HG02938 (cell line): ENCODE measurements at regions not wholly inside any gene's neighbourhood (a gene's known extent, or its start where the extent isn't known, plus 50 kb on each side); places are given as distances from the start of the nearest gene placed in this dataset.

Experiments
- ATAC-seq: cut with Tn5 transposase; IDR thresholded peaks from one replicate; pipeline ENCODE4 v1.9.1; 2021; ENCODE audit warnings: mild to moderate bottlenecking, moderate library complexity; ENCODE audit not compliant: unreplicated experiment

- ATAC-seq: no peak
Measured at GRCh38 chr2:217260441-217261115, 400.7 kb upstream of the TNP1 start.

- no peak for ATAC-seq
Measured at GRCh38 chr2:217258170-217258569, 398.3 kb upstream of the TNP1 start.

GRCh38 chr2:217256251-217256650 is 396.4 kb upstream of the TNP1 start:
- ATAC-seq: no peak

- no peak for ATAC-seq
Measured at GRCh38 chr2:217254111-217254510, 394.2 kb upstream of the TNP1 start.

- no peak for ATAC-seq
Measured at GRCh38 chr2:217252181-217252580, 392.3 kb upstream of the TNP1 start.

GRCh38 chr2:217250013-217250524 is 390.2 kb upstream of the TNP1 start:
- no peak for ATAC-seq

- no peak for ATAC-seq
Measured at GRCh38 chr2:217249121-217250012, 389.5 kb upstream of the TNP1 start.

- peak; percentile 99 for ATAC-seq
Measured at GRCh38 chr2:217248312-217248935, 388.6 kb upstream of the TNP1 start.

GRCh38 chr2:217247476-217247875 is 387.6 kb upstream of the TNP1 start:
- ATAC-seq: no peak

- ATAC-seq: no peak
Measured at GRCh38 chr2:217246108-217246507, 386.2 kb upstream of the TNP1 start.

- no peak for ATAC-seq
Measured at GRCh38 chr2:217244815-217245214, 385.0 kb upstream of the TNP1 start.

- ATAC-seq: no peak
Measured at GRCh38 chr2:217242947-217243346, 383.1 kb upstream of the TNP1 start.

GRCh38 chr2:217231724-217232123 is 371.9 kb upstream of the TNP1 start:
- no peak for ATAC-seq

- no peak for ATAC-seq
Measured at GRCh38 chr2:217231212-217231611, 371.3 kb upstream of the TNP1 start.

- no peak for ATAC-seq
Measured at GRCh38 chr2:217228732-217229131, 368.9 kb upstream of the TNP1 start.

GRCh38 chr2:217227794-217228193 is 367.9 kb upstream of the TNP1 start:
- ATAC-seq: no peak

GRCh38 chr2:217225596-217225995 is 365.7 kb upstream of the TNP1 start:
- ATAC-seq: no peak

GRCh38 chr2:217223222-217223930 is 363.5 kb upstream of the TNP1 start:
- ATAC-seq: peak; percentile 81

- peak; percentile 36 for ATAC-seq
Measured at GRCh38 chr2:217222309-217222910, 362.5 kb upstream of the TNP1 start.

GRCh38 chr2:217220228-217221013 is 360.6 kb upstream of the TNP1 start:
- no peak for ATAC-seq
